ENCODE measurements at regions not wholly inside any gene's neighbourhood (a gene's known extent, or its start where the extent isn't known, plus 50 kb on each side); places are given as distances from the start of the nearest gene placed in this dataset.
A peak's percentile ranks its signal among the peaks of the same experiment; 100 is the strongest.

- H3K4me3 ChIP-seq (ENCODE audit: low read depth, low read length): no peak overlapping the region
- H3K36me3 ChIP-seq (ENCODE audit: control insufficient read depth in 2 of 2, insufficient read depth in 1 of 2, low read length in 2 of 2): no peaks in the 10 kb centered on the region
- H3K9me3 ChIP-seq (ENCODE audit: control insufficient read depth, insufficient read depth, low read depth, low read length): no peaks in the 10 kb centered on the region
- H3K27ac ChIP-seq (ENCODE audit: extremely low read depth, low read depth, low read length): no peak overlapping the region
- ChIA-PET POLR2A (interaction anchor here (0.6 kb wide), 3 partner anchors 15 to 1005 kb away, joined by 3 to 5 read pairs (median 3); no protein-coding TSS in a partner anchor), CTCF (interaction anchor here (1.1 kb wide), 1 partner anchor 820 kb away, joined by 3 read pairs; no protein-coding TSS in a partner anchor)
- H3K4me1 ChIP-seq (ENCODE audit: control insufficient read depth, insufficient read depth, low read length): no peaks in the 10 kb centered on the region
- TF ChIP-seq ZBTB17 (tag by site-specific recombination; IDR thresholded peaks at IDR 0.05) (peak; percentile 74), ZNF549 (tag by site-specific recombination; IDR thresholded peaks at IDR 0.05) (no peak)
These were observed 109.6 kb upstream of the ZNF678 start for GRCh38 chr1:227453631-227454355.

- Histone ChIP-seq H3K36me3 (ENCODE audit: control insufficient read depth in 2 of 2, insufficient read depth in 1 of 2, low read length in 2 of 2) (no peaks in the 10 kb centered on the region), H3K9me3 (ENCODE audit: control insufficient read depth, insufficient read depth, low read depth, low read length) (no peaks in the 10 kb centered on the region), H3K4me1 (ENCODE audit: control insufficient read depth, insufficient read depth, low read length) (no peaks in the 10 kb centered on the region), H3K4me3 (ENCODE audit: low read depth, low read length) (no peak overlapping the region), H3K27ac (ENCODE audit: extremely low read depth, low read depth, low read length) (no peak overlapping the region)
- ChIA-PET CTCF (no interaction called here), POLR2A (no interaction called here)
- no peak for TF ChIP-seq ZBTB20 (tag by site-specific recombination; IDR thresholded peaks at IDR 0.05)
- no peak for TF ChIP-seq ZBTB1 (tag by site-specific recombination; IDR thresholded peaks at IDR 0.05)
- TF ChIP-seq, protein P1, sequence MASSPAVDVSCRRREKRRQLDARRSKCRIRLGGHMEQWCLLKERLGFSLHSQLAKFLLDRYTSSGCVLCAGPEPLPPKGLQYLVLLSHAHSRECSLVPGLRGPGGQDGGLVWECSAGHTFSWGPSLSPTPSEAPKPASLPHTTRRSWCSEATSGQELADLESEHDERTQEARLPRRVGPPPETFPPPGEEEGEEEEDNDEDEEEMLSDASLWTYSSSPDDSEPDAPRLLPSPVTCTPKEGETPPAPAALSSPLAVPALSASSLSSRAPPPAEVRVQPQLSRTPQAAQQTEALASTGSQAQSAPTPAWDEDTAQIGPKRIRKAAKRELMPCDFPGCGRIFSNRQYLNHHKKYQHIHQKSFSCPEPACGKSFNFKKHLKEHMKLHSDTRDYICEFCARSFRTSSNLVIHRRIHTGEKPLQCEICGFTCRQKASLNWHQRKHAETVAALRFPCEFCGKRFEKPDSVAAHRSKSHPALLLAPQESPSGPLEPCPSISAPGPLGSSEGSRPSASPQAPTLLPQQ (tag by site-specific recombination; IDR thresholded peaks at IDR 0.05): no peak
- TF ChIP-seq ZNF211 (tag by site-specific recombination; IDR thresholded peaks at IDR 0.05; ENCODE audit: low read depth): no peak
- no peak for TF ChIP-seq GLIS1 (tag by site-specific recombination; IDR thresholded peaks at IDR 0.05)
- peak; percentile 81 for TF ChIP-seq REST (tag by site-specific recombination; IDR thresholded peaks at IDR 0.05)
These were observed 111.4 kb upstream of the ZNF678 start for GRCh38 chr1:227451954-227452353.

DNA sequence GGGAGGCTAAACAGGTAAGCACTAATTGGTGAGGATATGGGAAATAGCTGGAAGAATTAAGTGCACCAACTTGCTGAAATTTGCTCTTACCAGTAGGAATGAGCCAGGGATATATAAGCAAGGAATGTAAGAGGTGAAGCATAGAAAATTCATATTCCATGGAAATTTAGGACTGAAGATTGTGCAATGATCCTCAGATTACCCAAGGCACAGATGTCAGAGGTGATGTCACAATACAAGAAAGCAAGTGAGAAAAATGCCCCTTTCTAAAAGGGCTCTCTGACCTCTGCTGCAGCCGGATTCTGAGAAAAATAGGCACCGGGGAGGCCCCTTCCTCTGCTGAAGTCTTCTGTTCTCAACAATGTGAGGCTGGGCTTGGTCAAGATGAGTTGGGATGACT lies 112.3 kb upstream of the ZNF678 start:
- Histone ChIP-seq H3K36me3 (ENCODE audit: control insufficient read depth in 2 of 2, insufficient read depth in 1 of 2, low read length in 2 of 2) (no peaks in the 10 kb centered on the region), H3K4me1 (ENCODE audit: control insufficient read depth, insufficient read depth, low read length) (no peaks in the 10 kb centered on the region), H3K27ac (ENCODE audit: extremely low read depth, low read depth, low read length) (no peak overlapping the region), H3K9me3 (ENCODE audit: control insufficient read depth, insufficient read depth, low read depth, low read length) (no peaks in the 10 kb centered on the region), H3K4me3 (ENCODE audit: low read depth, low read length) (no peak overlapping the region)
- CTCF ChIA-PET: no interaction called here
- POLR2A ChIA-PET: no interaction called here
- TF ChIP-seq ZNF37A (tag by site-specific recombination; IDR thresholded peaks at IDR 0.05) (no peak), ZBTB17 (tag by site-specific recombination; IDR thresholded peaks at IDR 0.05) (no peak), ZNF560 (tag by site-specific recombination; IDR thresholded peaks at IDR 0.05; ENCODE audit: borderline replicate concordance) (no peak), ZNF354C (tag by site-specific recombination; IDR thresholded peaks at IDR 0.05; ENCODE audit: borderline replicate concordance, low read depth) (no peak), ZNF221 (tag by site-specific recombination; IDR thresholded peaks at IDR 0.05; ENCODE audit: borderline replicate concordance) (no peak), ZBTB21 (tag by site-specific recombination; IDR thresholded peaks at IDR 0.05) (no peak), ZNF660 (tag by site-specific recombination; IDR thresholded peaks at IDR 0.05) (no peak), ZNF311 (tag by site-specific recombination; IDR thresholded peaks at IDR 0.05; ENCODE audit: borderline replicate concordance) (no peak), ZNF629 (tag by site-specific recombination; IDR thresholded peaks at IDR 0.05) (no peak), ZNF626 (tag by site-specific recombination; IDR thresholded peaks at IDR 0.05) (no peak), ZNF10 (tag by site-specific recombination; IDR thresholded peaks at IDR 0.05) (no peak)
- TF ChIP-seq, protein P2, sequence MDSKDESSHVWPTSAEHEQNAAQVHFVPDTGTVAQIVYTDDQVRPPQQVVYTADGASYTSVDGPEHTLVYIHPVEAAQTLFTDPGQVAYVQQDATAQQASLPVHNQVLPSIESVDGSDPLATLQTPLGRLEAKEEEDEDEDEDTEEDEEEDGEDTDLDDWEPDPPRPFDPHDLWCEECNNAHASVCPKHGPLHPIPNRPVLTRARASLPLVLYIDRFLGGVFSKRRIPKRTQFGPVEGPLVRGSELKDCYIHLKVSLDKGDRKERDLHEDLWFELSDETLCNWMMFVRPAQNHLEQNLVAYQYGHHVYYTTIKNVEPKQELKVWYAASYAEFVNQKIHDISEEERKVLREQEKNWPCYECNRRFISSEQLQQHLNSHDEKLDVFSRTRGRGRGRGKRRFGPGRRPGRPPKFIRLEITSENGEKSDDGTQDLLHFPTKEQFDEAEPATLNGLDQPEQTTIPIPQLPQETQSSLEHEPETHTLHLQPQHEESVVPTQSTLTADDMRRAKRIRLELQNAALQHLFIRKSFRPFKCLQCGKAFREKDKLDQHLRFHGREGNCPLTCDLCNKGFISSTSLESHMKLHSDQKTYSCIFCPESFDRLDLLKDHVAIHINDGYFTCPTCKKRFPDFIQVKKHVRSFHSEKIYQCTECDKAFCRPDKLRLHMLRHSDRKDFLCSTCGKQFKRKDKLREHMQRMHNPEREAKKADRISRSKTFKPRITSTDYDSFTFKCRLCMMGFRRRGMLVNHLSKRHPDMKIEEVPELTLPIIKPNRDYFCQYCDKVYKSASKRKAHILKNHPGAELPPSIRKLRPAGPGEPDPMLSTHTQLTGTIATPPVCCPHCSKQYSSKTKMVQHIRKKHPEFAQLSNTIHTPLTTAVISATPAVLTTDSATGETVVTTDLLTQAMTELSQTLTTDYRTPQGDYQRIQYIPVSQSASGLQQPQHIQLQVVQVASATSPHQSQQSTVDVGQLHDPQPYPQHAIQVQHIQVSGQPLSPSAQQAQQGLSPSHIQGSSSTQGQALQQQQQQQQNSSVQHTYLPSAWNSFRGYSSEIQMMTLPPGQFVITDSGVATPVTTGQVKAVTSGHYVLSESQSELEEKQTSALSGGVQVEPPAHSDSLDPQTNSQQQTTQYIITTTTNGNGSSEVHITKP (tag by site-specific recombination; IDR thresholded peaks at IDR 0.05): no peak
- TF ChIP-seq, protein P3, sequence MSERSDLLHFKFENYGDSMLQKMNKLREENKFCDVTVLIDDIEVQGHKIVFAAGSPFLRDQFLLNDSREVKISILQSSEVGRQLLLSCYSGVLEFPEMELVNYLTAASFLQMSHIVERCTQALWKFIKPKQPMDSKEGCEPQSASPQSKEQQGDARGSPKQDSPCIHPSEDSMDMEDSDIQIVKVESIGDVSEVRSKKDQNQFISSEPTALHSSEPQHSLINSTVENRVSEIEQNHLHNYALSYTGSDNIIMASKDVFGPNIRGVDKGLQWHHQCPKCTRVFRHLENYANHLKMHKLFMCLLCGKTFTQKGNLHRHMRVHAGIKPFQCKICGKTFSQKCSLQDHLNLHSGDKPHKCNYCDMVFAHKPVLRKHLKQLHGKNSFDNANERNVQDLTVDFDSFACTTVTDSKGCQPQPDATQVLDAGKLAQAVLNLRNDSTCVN (tag by site-specific recombination; optimal IDR thresholded peaks at IDR 0.05): no peak
